Nephron progenitor cell (in vitro differentiated cells): ENCODE measurements at regions not wholly inside any gene's neighbourhood (a gene's known extent, or its start where the extent isn't known, plus 50 kb on each side); places are given as distances from the start of the nearest gene placed in this dataset.
"Not testable (repeated sequence)": the region's sequence is repeated elsewhere in the genome, so short reads cannot be mapped to it uniquely, and the experiment has no call there.

Experiments used
- DNase-seq: peaks from one replicate; pipeline ENCODE4 v3.0.0; 2021
- H3K27ac Mint-ChIP-seq: 2 replicates; pipeline ENCODE4 v1.8.0; 2021; ENCODE audit warnings: mild to moderate bottlenecking, moderate library complexity, mixed read lengths
- H3K27me3 Mint-ChIP-seq: 2 replicates; pipeline ENCODE4 v1.8.0; 2021; ENCODE audit warnings: mild to moderate bottlenecking, low read depth, mixed read lengths; ENCODE audit not compliant: poor library complexity
- H3K36me3 Mint-ChIP-seq: 2 replicates; pipeline ENCODE4 v1.8.0; 2021; ENCODE audit warnings: low read depth, mixed read lengths
- H3K4me1 Mint-ChIP-seq: 2 replicates; pipeline ENCODE4 v1.8.0; 2021; ENCODE audit warnings: mixed read lengths
- H3K4me3 Mint-ChIP-seq: 2 replicates; pipeline ENCODE4 v1.8.0; 2021; ENCODE audit warnings: mild to moderate bottlenecking, moderate library complexity, mixed read lengths
- H3K9me3 Mint-ChIP-seq: 2 replicates; pipeline ENCODE4 v1.8.0; 2021; ENCODE audit warnings: mild to moderate bottlenecking, moderate library complexity, mixed read lengths
- CTCF ChIP-seq: fragments of 200-600 bp; sonication (generic); IDR thresholded peaks from 2 replicates; pipeline ENCODE4 v1.5.0; 2021; ENCODE audit warnings: antibody characterized with exemption

- Mint-ChIP-seq H3K27ac (no peak overlapping the region), H3K4me3 (no peak overlapping the region), H3K36me3 (no peaks in the 10 kb centered on the region), H3K27me3 (peaks cover 13% of the 10 kb centered on the region), H3K9me3 (no peaks in the 10 kb centered on the region), H3K4me1 (peaks cover 11% of the 10 kb centered on the region)
- no peak for DNase-seq
- no peak for TF ChIP-seq CTCF
Measured at GRCh38 chr16:26985100-26986065, 81.3 kb upstream of the C16orf82 start.

GRCh38 chr16:26987597-26988010, 79.1 kb upstream of the C16orf82 start:
- no peak for TF ChIP-seq CTCF
- peaks cover 13% of the 10 kb centered on the region for H3K27me3 Mint-ChIP-seq
- H3K27ac Mint-ChIP-seq, result no peak overlapping the region

GRCh38 chr16:26988186-26988585, 78.5 kb upstream of the C16orf82 start:
- H3K4me1 Mint-ChIP-seq, result peaks cover 18% of the 10 kb centered on the region
- H3K27me3 Mint-ChIP-seq, result peaks cover 13% of the 10 kb centered on the region
- no peak for TF ChIP-seq CTCF
- no peaks in the 10 kb centered on the region for H3K9me3 Mint-ChIP-seq
- H3K36me3 Mint-ChIP-seq, result no peaks in the 10 kb centered on the region
- H3K27ac Mint-ChIP-seq, result no peak overlapping the region
- H3K4me3 Mint-ChIP-seq, result no peak overlapping the region
- DNase-seq, result no peak

More at GRCh38 chr16:26987597-26988010, 79.1 kb upstream of the C16orf82 start:
- DNase-seq, result no peak
- no peaks in the 10 kb centered on the region for H3K36me3 Mint-ChIP-seq
- H3K9me3 Mint-ChIP-seq, result no peaks in the 10 kb centered on the region
- H3K4me1 Mint-ChIP-seq, result peaks cover 13% of the 10 kb centered on the region
- no peak overlapping the region for H3K4me3 Mint-ChIP-seq

- not testable (repeated sequence) for H3K36me3 Mint-ChIP-seq, DNase-seq, H3K4me3 Mint-ChIP-seq, H3K9me3 Mint-ChIP-seq, H3K27ac Mint-ChIP-seq
- Mint-ChIP-seq H3K4me1 (peaks cover 27% of the 10 kb centered on the region), H3K27me3 (peaks cover 16% of the 10 kb centered on the region)
Measured at GRCh38 chr16:26990384-26991120, 76.2 kb upstream of the C16orf82 start.

GRCh38 chr16:26992666-26993349, 73.9 kb upstream of the C16orf82 start:
- TF ChIP-seq CTCF, result no peak
- Mint-ChIP-seq H3K4me1 (peaks cover 20% of the 10 kb centered on the region), H3K9me3 (peaks cover 13% of the 10 kb centered on the region), H3K4me3 (no peak overlapping the region), H3K27ac (no peak overlapping the region), H3K36me3 (no peaks in the 10 kb centered on the region), H3K27me3 (peaks cover 14% of the 10 kb centered on the region)
- peak; percentile 7 for DNase-seq

- DNase-seq, result no peak
- Mint-ChIP-seq H3K4me3 (no peak overlapping the region), H3K9me3 (peaks cover 13% of the 10 kb centered on the region), H3K4me1 (peaks cover 20% of the 10 kb centered on the region), H3K36me3 (no peaks in the 10 kb centered on the region), H3K27me3 (peaks cover 19% of the 10 kb centered on the region), H3K27ac (peak overlapping the region; percentile 78)
- no peak for TF ChIP-seq CTCF
Measured at GRCh38 chr16:26993511-26993910, 73.2 kb upstream of the C16orf82 start.
